Neural progenitor cell (in vitro differentiated cells): ENCODE measurements at regions not wholly inside any gene's neighbourhood (a gene's known extent, or its start where the extent isn't known, plus 50 kb on each side); places are given as distances from the start of the nearest gene placed in this dataset.

Source experiments
- DNase-seq: peaks from one replicate; pipeline ENCODE4 v3.0.0-alpha.2; 2016; ENCODE audit warnings: low spot score
- H2AFZ ChIP-seq: fragments of 200-600 bp; sonication (generic); replicated peaks from 2 replicates; pipeline ENCODE4 v1.6.1; 2016; ENCODE audit warnings: antibody characterized with exemption
- H3F3A ChIP-seq: fragments of 200-600 bp; sonication (generic); 2 replicates; pipeline ENCODE4 v1.6.1; 2016; ENCODE audit warnings: antibody characterized with exemption, low read depth
- H3K27ac ChIP-seq: fragments of 200-600 bp; sonication (generic); 2 replicates; pipeline ENCODE4 v1.5.1; 2016; ENCODE audit warnings: mild to moderate bottlenecking
- H3K27me3 ChIP-seq: fragments of 200-600 bp; sonication (generic); 2 replicates; pipeline ENCODE4 v1.6.1; 2016; ENCODE audit warnings: mild to moderate bottlenecking, moderate library complexity
- H3K36me3 ChIP-seq: fragments of 200-600 bp; sonication (generic); 2 replicates; pipeline ENCODE4 v1.5.1; 2016
- H3K4me1 ChIP-seq: fragments of 200-600 bp; sonication (generic); 2 replicates; pipeline ENCODE4 v1.6.1; 2016; ENCODE audit warnings: mixed run types
- H3K4me2 ChIP-seq: fragments of 200-600 bp; sonication (generic); 2 replicates; pipeline ENCODE4 v1.6.1; 2016
- H3K4me3 ChIP-seq: fragments of 200-600 bp; sonication (generic); 2 replicates; pipeline ENCODE4 v1.5.1; 2016
- H3K79me2 ChIP-seq: fragments of 200-600 bp; sonication (generic); 2 replicates; pipeline ENCODE4 v1.6.1; 2016; ENCODE audit warnings: low read depth
- H3K9ac ChIP-seq: fragments of 200-600 bp; sonication (generic); 2 replicates; pipeline ENCODE4 v1.6.1; 2016
- H3K9me3 ChIP-seq: fragments of 200-600 bp; sonication (generic); 2 replicates; pipeline ENCODE4 v1.5.1; 2016; ENCODE audit warnings: low read depth
- H4K20me1 ChIP-seq: fragments of 200-600 bp; sonication (generic); 2 replicates; pipeline ENCODE4 v1.6.1; 2016; ENCODE audit warnings: low read depth
- H3K27ac Mint-ChIP-seq: 3 replicates; pipeline ENCODE4 v1.8.0; 2021; ENCODE audit warnings: mixed read lengths
- H3K27me3 Mint-ChIP-seq: 2 replicates; pipeline ENCODE4 v1.8.0; 2022; ENCODE audit warnings: low read depth, mild to moderate bottlenecking, inconsistent platforms, moderate library complexity, mixed read lengths; ENCODE audit not compliant: insufficient read depth
- H3K36me3 Mint-ChIP-seq: 3 replicates; pipeline ENCODE4 v1.8.0; 2021; ENCODE audit warnings: mixed read lengths
- H3K4me1 Mint-ChIP-seq: 3 replicates; pipeline ENCODE4 v1.8.0; 2021; ENCODE audit warnings: mixed read lengths
- H3K4me3 Mint-ChIP-seq: 3 replicates; pipeline ENCODE4 v1.8.0; 2021; ENCODE audit warnings: mild to moderate bottlenecking, moderate library complexity, mixed read lengths
- H3K9me3 Mint-ChIP-seq: 3 replicates; pipeline ENCODE4 v1.8.0; 2020; ENCODE audit warnings: mixed read lengths
- EZH2 ChIP-seq: fragments of 200-600 bp; sonication (generic); IDR thresholded peaks from 2 replicates; pipeline ENCODE4 v1.6.1; 2017; ENCODE audit warnings: antibody characterized with exemption, mild to moderate bottlenecking, moderate library complexity
- EZH2phosphoT487 ChIP-seq: fragments of 200-600 bp; sonication (generic); IDR thresholded peaks from 2 replicates; pipeline ENCODE4 v1.6.1; 2017; ENCODE audit warnings: antibody characterized with exemption
- TF ChIP-seq, protein P1 (sequence below): fragments of 200-600 bp; sonication (generic); IDR thresholded peaks from 2 replicates; pipeline ENCODE4 v1.5.1; 2017; ENCODE audit warnings: antibody characterized with exemption, mild to moderate bottlenecking

DNA sequence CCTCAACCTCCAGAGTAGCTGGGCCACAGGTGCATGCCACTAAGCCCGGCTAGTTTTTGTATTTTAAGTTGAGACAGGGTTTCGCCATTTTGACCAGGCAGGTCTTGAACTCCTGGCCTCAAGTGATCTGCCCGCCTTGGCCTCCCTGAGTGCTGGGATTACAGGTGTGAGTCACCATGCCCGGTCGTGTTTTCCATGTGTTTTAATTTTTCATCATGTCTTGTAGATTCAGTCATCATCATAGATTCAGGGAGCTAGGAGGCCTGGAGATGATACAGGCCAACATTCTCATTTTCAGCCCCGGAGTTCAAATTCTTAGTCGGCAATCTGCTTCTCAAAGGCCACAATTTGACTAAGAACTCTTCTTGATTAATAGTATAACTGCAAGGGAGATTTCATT lies 73.5 kb upstream of the GRAMD1B start:
- H3K4me1 Mint-ChIP-seq = peaks cover 35% of the 10 kb centered on the region
- Histone ChIP-seq H3K27me3 (peaks cover 53% of the 10 kb centered on the region), H3F3A (peaks cover 23% of the 10 kb centered on the region), H3K4me1 (peaks cover 22% of the 10 kb centered on the region), H3K79me2 (no peaks in the 10 kb centered on the region), H2AFZ (no peak overlapping the region), H3K4me3 (no peak overlapping the region), H4K20me1 (no peaks in the 10 kb centered on the region), H3K9ac (no peak overlapping the region), H3K4me2 (no peak overlapping the region), H3K27ac (no peak overlapping the region), H3K9me3 (no peaks in the 10 kb centered on the region), H3K36me3 (no peaks in the 10 kb centered on the region)
- peaks cover 28% of the 10 kb centered on the region for H3K27me3 Mint-ChIP-seq
- no peak overlapping the region for H3K27ac Mint-ChIP-seq
- no peak for DNase-seq
- TF ChIP-seq EZH2 (no peak), EZH2phosphoT487 (no peak)
- TF ChIP-seq, protein P1, sequence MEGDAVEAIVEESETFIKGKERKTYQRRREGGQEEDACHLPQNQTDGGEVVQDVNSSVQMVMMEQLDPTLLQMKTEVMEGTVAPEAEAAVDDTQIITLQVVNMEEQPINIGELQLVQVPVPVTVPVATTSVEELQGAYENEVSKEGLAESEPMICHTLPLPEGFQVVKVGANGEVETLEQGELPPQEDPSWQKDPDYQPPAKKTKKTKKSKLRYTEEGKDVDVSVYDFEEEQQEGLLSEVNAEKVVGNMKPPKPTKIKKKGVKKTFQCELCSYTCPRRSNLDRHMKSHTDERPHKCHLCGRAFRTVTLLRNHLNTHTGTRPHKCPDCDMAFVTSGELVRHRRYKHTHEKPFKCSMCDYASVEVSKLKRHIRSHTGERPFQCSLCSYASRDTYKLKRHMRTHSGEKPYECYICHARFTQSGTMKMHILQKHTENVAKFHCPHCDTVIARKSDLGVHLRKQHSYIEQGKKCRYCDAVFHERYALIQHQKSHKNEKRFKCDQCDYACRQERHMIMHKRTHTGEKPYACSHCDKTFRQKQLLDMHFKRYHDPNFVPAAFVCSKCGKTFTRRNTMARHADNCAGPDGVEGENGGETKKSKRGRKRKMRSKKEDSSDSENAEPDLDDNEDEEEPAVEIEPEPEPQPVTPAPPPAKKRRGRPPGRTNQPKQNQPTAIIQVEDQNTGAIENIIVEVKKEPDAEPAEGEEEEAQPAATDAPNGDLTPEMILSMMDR = no peak
- H3K9me3 Mint-ChIP-seq = peaks cover 3% of the 10 kb centered on the region
- H3K36me3 Mint-ChIP-seq = no peaks in the 10 kb centered on the region
- H3K4me3 Mint-ChIP-seq = no peak overlapping the region

DNA sequence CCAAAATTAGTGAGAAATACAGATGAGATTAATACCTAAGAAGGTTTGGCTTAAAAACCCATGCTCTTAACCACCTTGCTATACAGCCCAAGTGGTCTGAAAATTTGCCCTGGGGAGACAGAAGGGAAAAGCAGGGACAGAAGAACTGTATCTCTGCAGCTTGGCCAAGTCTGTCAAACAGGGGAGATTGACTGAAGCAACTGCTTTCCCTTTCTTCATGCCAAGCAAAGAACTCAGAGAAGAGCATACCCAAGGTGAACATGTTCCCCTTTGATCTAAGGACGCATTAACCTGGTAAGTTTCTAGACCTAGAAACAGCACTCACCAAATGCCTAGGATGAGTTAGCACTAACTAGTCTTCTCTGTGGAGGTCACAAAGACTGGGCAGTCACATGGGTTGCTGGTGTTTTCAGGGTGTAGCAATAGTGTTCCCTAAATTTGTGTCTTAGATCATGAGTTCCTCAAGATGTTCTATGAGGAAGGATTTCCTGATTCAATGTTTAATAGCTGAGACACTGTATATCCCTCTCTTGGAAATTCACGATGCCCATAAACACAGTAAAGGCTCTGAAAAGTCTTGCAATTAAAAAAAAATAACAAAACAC lies 75.6 kb upstream of the GRAMD1B start:
- TF ChIP-seq EZH2 = no peak
- TF ChIP-seq, protein P1 = no peak
- no peak for TF ChIP-seq EZH2phosphoT487
- no peak overlapping the region for H3K4me3 ChIP-seq
- peaks cover 31% of the 10 kb centered on the region for H3K4me1 ChIP-seq
- H3K27me3 ChIP-seq = peaks cover 32% of the 10 kb centered on the region
- no peak overlapping the region for H3K4me2 ChIP-seq
- no peaks in the 10 kb centered on the region for H4K20me1 ChIP-seq
- Mint-ChIP-seq H3K4me3 (no peak overlapping the region), H3K27ac (no peak overlapping the region), H3K27me3 (peaks cover 17% of the 10 kb centered on the region), H3K36me3 (no peaks in the 10 kb centered on the region), H3K9me3 (peaks cover 3% of the 10 kb centered on the region), H3K4me1 (peaks cover 39% of the 10 kb centered on the region)
- no peak overlapping the region for H3K9ac ChIP-seq
- H3K9me3 ChIP-seq = no peaks in the 10 kb centered on the region
- no peaks in the 10 kb centered on the region for H3K79me2 ChIP-seq
- no peak for DNase-seq
- no peaks in the 10 kb centered on the region for H3K36me3 ChIP-seq
- peaks cover 30% of the 10 kb centered on the region for H3F3A ChIP-seq
- H3K27ac ChIP-seq = no peak overlapping the region
- H2AFZ ChIP-seq = no peak overlapping the region

DNA sequence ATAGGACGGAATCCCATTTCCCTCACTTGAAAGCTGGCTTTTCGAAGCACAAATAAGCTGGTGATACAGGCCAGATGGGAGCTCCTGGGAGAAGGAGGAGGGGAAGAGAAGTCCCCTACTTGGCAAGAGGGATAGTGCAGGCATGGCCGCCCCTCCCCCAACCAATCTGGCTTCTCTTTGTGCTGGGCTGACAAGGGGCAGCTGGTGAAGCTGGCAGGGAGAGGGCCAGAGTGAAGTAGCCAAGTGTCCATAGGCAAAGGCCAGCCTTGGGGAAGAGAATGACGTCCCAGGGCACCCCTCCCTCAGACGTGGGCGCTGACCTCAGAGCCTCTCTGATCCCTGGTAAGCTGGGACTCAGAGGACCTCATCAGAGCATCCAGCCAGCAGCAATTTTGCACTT lies 78.7 kb upstream of the GRAMD1B start:
- peak overlapping the region; percentile 61 for H3K27ac Mint-ChIP-seq
- DNase-seq = peak; percentile 65
- peak overlapping the region; percentile 35 for H3K4me3 Mint-ChIP-seq
- Histone ChIP-seq H3K27ac (no peak overlapping the region), H3K79me2 (no peaks in the 10 kb centered on the region), H3K4me3 (no peak overlapping the region), H4K20me1 (no peaks in the 10 kb centered on the region), H3K9me3 (no peaks in the 10 kb centered on the region), H3F3A (peaks cover 30% of the 10 kb centered on the region), H3K4me1 (peaks cover 31% of the 10 kb centered on the region), H3K9ac (no peak overlapping the region), H2AFZ (peak overlapping the region; percentile 88), H3K27me3 (peaks cover 1% of the 10 kb centered on the region), H3K4me2 (peak overlapping the region; percentile 10), H3K36me3 (no peaks in the 10 kb centered on the region)
- H3K9me3 Mint-ChIP-seq = peaks cover 8% of the 10 kb centered on the region
- no peaks in the 10 kb centered on the region for H3K36me3 Mint-ChIP-seq
- TF ChIP-seq, protein P1 = no peak
- no peak for TF ChIP-seq EZH2
- no peak for TF ChIP-seq EZH2phosphoT487
- peaks cover 6% of the 10 kb centered on the region for H3K27me3 Mint-ChIP-seq
- H3K4me1 Mint-ChIP-seq = peaks cover 25% of the 10 kb centered on the region
